ENCODE measurements at regions not wholly inside any gene's neighbourhood (a gene's known extent, or its start where the extent isn't known, plus 50 kb on each side); places are given as distances from the start of the nearest gene placed in this dataset.
A peak's percentile ranks its signal among the peaks of the same experiment; 100 is the strongest.
"Not testable (repeated sequence)": the region's sequence is repeated elsewhere in the genome, so short reads cannot be mapped to it uniquely, and the experiment has no call there.

- H3K4me1 ChIP-seq; H3K27ac ChIP-seq; H3K4me3 ChIP-seq (replicated peaks in 1 of 3); H3K36me3 ChIP-seq; H3K27me3 ChIP-seq; intact Hi-C loops (cut with DNase I); H3K9me3 ChIP-seq: not testable (repeated sequence)
- peak in 1 of 2 donors; percentile 4 for DNase-seq
- peak in 1 of 6 experiments; percentile 24 for TF ChIP-seq CTCF (IDR thresholded peaks at IDR 0.05)
- WGBS, 2 donors = 19 to 20% methylated on average over 3 of the region's 3 CpGs
These were observed 153.6 kb upstream of the EFCAB3 start for GRCh38 chr17:62226610-62227240.

- H3K4me3 ChIP-seq (replicated peaks in 1 of 3); H3K27ac ChIP-seq; H3K27me3 ChIP-seq; H3K36me3 ChIP-seq; intact Hi-C loops (cut with DNase I); DNase-seq; H3K9me3 ChIP-seq; H3K4me1 ChIP-seq: not testable (repeated sequence)
- 96 to 100% methylated on average over 1 of the region's 1 CpG for WGBS, 2 donors
These were observed 156.8 kb upstream of the EFCAB3 start for GRCh38 chr17:62223585-62223984.

GRCh38 chr17:62219221-62219899, 154.3 kb upstream of the MED13 start:
- intact Hi-C loops (cut with DNase I) = no loop called here
- Histone ChIP-seq H3K4me1 (no peaks in the 10 kb centered on the region), H3K9me3 (no peaks in the 10 kb centered on the region), H3K27me3 (no peaks in the 10 kb centered on the region), H3K4me3 (replicated peaks in 1 of 3) (no peak overlapping the region), H3K27ac (no peak overlapping the region), H3K36me3 (no peaks in the 10 kb centered on the region)
- no peak for DNase-seq
- WGBS, 2 donors = 80 to 83% methylated on average over 7 of the region's 7 CpGs
- TF ChIP-seq CTCF (IDR thresholded peaks at IDR 0.05) = no peak
- no peak for TF ChIP-seq POLR2A (IDR thresholded peaks at IDR 0.05)

DNA sequence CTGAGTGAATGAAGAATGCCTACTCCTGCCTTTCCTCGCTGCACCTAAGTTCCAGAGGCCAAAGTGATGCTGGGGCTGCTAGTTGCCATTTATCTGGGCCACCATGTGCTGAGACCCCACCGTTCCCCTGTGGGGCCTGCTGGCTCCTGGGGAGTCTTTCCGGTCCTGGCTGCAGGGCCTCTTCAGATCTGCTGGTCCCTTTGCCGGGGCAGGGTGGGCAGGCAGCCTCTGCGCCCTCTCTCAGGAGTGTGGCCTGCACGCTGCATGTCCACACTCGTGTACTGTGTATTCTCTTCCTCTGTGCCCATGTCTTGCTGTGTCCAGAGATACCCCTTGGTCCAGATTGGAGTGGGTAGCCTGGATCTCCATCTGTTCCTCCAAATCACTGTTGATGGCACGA, 151.8 kb upstream of the MED13 start:
- intact Hi-C loops (cut with DNase I) = no loop called here
- Histone ChIP-seq H3K27me3 (no peaks in the 10 kb centered on the region), H3K4me3 (replicated peaks in 1 of 3) (no peak overlapping the region), H3K9me3 (no peaks in the 10 kb centered on the region), H3K36me3 (no peaks in the 10 kb centered on the region), H3K27ac (no peak overlapping the region), H3K4me1 (no peaks in the 10 kb centered on the region)
- WGBS, 2 donors = 93 to 95% methylated on average over 8 of the region's 8 CpGs
- DNase-seq = no peak
- no peak for TF ChIP-seq CTCF (IDR thresholded peaks at IDR 0.05)
- no peak for TF ChIP-seq POLR2A (IDR thresholded peaks at IDR 0.05)

DNA sequence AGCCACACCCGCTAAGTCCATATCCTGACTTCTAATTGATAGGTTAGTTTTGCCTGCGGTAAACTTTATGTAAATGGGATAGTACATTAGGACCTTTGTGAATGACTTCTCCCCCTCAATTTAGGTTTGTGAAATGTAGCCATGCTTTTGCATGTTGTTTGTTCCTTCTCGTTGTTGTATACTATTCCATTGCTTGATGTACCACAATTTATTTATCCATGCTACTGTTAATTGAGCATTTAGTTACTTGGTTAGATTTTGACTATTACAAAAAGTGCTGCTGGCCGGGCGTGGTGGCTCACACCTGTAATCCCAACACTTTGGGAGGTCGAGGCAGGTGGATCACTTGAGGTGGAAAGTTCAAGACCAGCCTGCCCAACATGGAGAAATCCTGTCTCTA, 150.8 kb upstream of the MED13 start:
- WGBS, 2 donors = 94% methylated on average over 6 of the region's 6 CpGs
- H3K27ac ChIP-seq; H3K9me3 ChIP-seq; H3K4me3 ChIP-seq (replicated peaks in 1 of 3); H3K27me3 ChIP-seq; H3K36me3 ChIP-seq; H3K4me1 ChIP-seq; DNase-seq; intact Hi-C loops (cut with DNase I): not testable (repeated sequence)

- no peaks in the 10 kb centered on the region for H3K27me3 ChIP-seq
- no peak overlapping the region for H3K27ac ChIP-seq
- no peaks in the 10 kb centered on the region for H3K36me3 ChIP-seq
- TF ChIP-seq POLR2A (IDR thresholded peaks at IDR 0.05) (no peak), CTCF (IDR thresholded peaks at IDR 0.05) (no peak)
- intact Hi-C loops (cut with DNase I) = no loop called here
- no peaks in the 10 kb centered on the region for H3K9me3 ChIP-seq
- DNase-seq = no peak
- 77 to 81% methylated on average over 4 of the region's 4 CpGs for WGBS, 2 donors
- H3K4me3 ChIP-seq (replicated peaks in 1 of 3) = no peak overlapping the region
- H3K4me1 ChIP-seq = no peaks in the 10 kb centered on the region
These were observed 141.5 kb upstream of the MED13 start for GRCh38 chr17:62206550-62206949.

DNA sequence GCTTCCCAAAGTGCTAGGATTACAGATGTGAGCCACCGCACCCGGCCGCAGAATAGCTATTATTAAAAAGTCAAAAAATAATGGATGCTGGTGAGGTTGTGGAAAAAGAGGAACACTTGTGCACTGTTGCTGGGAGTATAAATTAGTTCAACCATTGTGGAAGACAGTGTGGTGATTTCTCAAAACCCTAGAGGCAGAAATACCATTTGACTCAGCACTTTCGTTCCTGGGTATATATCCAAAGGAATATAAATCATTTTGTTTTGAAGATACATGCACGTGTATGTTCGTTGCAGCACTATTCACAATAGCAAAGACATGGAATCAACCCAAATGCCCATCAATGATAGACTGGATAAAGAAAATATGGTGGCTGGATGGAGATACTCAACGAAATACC, 132.1 kb upstream of the MED13 start:
- intact Hi-C loops (cut with DNase I); H3K9me3 ChIP-seq; H3K4me1 ChIP-seq; H3K4me3 ChIP-seq (replicated peaks in 1 of 3); H3K36me3 ChIP-seq; DNase-seq; H3K27me3 ChIP-seq; H3K27ac ChIP-seq: not testable (repeated sequence)
- 85 to 86% methylated on average over 7 of the region's 7 CpGs for WGBS, 2 donors

DNA sequence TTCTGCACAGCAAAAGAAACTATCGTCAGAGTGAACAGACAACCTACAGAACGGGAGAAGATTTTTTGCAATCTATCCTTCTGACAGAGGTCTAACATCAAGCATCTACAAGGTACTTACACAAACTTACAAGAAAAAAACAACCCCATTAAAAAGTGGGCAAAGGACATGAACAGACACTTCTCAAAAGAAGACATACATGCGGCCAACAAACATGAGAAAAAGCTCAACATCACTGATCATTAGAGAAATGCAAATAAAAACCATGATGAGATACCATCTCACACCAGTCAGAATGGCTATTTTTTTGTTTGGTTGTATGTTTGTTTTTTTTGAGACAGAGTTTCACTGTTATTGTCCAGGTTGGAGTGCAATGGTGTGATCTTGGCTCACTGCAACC, 131.5 kb upstream of the MED13 start:
- H3K27me3 ChIP-seq; H3K4me1 ChIP-seq; intact Hi-C loops (cut with DNase I); H3K27ac ChIP-seq; H3K9me3 ChIP-seq; H3K4me3 ChIP-seq (replicated peaks in 1 of 3); H3K36me3 ChIP-seq; DNase-seq: not testable (repeated sequence)
- WGBS, 2 donors = 95 to 96% methylated on average over 3 of the region's 3 CpGs
